ENCODE measurements at regions not wholly inside any gene's neighbourhood (a gene's known extent, or its start where the extent isn't known, plus 50 kb on each side); places are given as distances from the start of the nearest gene placed in this dataset.
"Not testable (repeated sequence)": the region's sequence is repeated elsewhere in the genome, so short reads cannot be mapped to it uniquely, and the experiment has no call there.

DNA sequence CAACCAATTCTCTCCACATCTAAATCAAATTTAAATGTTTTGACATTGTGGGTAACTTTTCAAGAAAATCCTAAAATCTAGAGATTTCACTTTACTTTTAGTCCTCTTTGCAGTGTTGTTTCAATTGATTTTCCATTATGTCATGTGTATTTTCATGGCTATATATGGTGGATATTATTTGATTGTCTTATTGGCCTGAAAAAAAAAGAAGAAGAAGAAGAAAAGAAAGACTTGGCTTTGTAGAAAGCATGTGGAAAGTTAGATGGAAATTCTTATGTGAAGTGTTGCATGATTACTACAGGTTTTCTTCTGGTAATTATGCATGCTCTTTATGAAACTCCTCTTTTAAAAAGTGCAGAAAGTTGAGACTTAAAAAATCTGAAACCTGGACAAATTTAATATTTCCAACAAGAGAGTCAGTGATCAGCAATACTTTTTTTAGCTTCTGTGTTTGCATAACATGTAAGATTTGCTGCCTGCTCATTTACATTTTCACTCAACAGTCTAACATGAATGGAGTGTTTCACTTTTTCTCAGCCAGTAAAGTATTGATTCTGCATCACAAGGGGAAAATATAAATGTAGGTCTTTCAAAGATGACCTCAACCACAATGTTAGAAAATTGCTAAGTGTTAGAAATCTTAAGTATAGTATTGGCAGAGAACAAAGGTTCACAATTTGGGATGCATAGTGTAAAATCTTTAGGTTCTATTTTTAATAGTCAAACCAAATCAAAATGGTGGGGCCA is 438.7 kb downstream of the BCKDHB start:
- no peak for DNase-seq (ENCODE audit: low spot score)

DNA sequence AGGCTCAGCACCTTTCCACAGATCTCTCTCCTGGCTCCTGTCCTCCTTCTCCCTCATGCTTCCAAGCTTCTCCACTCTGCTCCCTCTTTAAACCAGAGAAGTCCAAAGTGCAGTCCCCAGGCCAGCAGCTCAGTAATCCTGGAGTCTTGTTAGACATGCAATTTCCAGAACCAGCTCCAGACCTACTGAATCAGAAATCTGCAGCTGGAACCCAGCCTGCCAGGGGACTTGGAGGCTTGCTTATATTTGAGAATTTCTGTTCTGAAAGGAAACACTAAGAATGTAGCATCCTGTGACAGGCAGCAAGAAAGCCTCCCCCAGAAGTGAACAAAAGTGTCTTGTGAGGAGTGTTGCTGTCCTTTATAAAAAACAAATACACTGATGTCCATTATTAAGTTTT is 438.1 kb downstream of the BCKDHB start:
- no peak for DNase-seq (ENCODE audit: low spot score)

DNA sequence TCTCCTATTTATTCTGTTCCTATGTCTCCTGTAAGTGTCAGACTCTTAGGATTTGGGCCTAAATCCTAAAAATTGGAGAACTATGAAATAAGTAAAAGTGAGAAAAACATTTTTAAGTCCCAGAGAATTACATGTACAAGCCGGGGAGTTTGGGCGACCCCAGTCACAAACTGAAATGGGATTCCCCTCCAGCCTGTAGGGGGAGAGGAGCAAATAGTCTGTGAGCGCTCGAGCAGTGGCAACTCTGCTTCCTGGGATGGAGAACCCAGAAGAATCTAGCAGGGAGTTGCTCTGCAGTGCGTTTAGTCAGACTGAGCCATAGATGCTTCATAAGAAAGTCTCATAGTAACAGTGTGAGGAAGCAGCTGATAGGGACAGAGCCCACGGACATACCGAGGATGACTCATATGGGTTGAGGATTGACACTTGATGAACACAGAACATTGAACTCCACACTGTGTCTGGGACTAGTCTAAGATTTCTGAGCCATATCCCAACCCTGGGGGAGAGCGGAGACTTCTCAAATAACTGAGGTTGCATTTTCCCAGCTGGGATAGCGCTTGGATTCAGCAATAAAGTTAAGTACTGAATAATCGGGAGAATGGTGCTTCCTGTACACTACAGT is 437.2 kb downstream of the BCKDHB start:
- DNase-seq (ENCODE audit: low spot score), result peak; percentile 21

DNA sequence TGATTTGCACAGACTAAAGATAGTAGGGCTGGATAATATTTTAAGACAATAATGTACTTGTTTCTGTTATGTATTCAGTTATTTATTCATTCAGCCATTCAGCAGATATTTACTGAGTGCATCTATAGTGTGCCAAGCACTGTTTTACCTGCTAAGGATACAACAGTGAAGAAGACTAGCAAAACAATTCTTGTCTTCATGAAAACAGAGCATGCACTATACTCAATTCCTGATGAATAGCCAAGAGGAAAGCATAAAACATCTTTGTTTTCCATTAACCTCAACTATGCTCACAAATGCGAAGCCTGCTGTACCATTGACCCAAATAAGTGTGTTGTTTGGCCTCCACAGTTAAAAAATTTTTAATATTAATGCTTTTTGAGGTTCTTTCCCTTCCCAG is 436.7 kb downstream of the BCKDHB start:
- DNase-seq (ENCODE audit: low spot score), result no peak

DNA sequence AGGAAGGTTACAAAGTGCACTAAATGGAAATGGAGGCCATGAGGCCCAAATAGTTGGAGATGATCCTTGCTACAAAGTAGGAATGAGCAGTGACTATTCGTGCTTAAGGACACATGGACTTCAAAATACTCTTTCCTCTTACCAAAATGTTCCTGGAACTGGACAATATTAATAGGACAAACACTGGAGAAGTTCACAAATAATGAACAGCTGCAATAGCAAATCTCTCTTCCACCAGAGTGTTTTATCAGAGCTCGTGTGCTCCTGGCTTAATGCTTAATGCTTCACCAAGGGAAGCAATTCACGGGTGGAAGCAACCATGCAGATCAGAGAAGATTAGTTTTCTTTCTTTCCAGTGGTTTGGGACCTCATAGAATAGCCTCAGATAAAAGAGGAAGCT is 435.4 kb downstream of the BCKDHB start:
- DNase-seq (ENCODE audit: low spot score), result no peak

DNA sequence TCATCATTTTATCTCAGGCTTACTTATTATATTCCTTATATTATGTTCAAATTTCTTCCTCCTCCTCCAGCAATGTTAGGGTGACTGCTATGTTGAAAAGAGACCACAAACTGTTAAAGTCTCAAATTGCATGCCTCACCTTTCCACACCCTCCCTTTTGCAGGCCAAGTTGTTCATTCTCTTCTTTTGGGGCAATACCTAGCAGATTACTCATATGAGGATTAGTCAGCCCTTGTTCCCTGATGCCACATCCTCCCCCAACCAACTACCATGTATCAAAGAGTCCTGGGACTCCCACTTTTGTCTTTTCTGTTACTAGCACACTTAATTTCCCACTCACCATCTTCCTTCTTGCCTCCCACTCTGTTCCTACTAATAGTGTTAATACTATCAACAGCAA is 434.7 kb downstream of the BCKDHB start:
- DNase-seq (ENCODE audit: low spot score), result peak; percentile 58

DNA sequence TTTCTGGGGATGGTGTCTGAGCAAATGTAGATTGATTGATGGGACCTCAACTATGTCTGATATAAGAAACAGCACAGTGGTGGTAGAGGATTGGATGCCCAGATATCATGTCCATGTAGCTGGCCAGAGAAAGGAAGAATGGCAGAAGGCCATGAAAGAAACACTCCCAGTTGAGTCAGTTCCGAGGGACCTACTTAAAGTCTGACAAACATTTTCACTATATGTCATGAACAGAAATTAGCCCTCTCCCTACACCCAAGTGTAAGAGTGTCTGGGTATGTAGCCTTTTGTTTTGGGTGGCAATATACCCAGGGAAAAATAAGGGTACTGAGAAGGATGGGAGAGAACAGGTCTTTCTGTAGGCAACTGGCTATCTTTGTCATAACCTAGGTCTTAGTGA is 434.2 kb downstream of the BCKDHB start:
- no peak for DNase-seq (ENCODE audit: low spot score)

DNA sequence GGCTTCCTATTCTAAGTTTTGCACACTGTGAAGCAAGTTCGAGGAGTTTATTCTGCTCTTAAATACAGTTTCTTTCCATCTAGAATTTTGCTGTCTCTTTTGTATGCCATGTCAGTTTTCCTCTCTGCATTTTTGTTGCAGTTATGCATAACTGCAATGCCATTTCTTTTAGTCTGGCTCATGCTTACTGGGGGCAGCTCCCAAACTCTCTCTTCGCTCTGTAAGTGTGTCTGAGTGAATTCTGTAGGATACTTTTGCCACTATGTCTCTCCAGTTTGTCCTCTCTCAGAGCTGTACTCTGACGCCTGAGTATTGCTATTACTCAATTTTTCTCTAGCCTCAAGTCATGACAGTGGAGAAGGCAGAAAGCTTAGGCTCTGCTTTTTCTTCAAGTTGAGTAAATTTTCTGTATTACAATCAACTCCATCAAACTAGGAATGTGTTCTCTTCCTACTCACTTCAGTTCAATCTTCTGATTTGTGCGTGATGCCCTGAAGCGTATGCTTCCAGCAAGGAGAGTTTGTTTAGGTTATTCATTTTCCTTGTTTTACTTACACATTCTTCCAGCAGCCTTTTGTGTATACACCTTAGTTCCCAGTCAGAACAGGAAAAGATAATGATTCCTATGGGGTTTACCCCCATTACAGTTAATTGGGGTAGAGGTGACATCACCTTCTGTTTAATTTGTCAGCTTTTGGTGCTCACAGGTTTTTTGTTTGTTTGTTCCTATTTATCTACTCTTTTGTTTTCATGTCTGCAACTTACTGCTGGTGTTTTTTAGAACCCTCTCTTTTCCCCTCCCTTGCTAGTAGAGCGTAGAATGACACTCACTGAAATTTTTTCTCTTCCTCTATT is 430.9 kb downstream of the BCKDHB start:
- no peak for DNase-seq (ENCODE audit: low spot score)

DNA sequence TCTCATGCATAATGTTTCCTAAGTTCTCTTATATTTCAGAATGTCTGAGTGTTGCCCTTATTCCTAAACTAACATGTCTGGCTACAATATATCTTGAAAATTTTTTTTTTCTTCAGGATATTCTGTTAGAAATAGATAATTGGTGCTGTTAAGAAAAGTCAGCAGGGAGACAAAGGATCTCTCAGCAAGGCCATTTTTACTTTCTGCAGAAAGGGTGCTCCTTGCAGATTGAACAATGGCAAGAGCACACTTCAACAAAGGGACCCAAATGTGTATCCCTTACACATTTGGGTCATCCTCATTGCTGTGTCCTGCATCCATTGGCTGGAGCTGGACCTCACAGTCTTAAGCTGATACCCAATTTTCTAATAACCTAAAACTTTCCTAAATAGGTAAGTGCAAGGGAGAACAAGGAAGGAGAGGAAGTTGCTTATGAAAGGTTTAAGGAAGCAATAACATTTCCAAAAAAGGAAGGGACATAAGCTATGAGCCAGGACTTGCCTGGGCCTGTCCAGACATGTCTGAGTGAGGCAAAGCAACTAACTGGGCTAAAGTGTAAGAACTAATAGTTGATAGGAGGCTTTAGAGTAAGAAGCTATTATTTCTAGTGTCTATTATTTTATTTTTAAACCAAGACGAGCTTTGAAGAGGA is 429.6 kb downstream of the BCKDHB start:
- no peak for DNase-seq (ENCODE audit: low spot score)

DNA sequence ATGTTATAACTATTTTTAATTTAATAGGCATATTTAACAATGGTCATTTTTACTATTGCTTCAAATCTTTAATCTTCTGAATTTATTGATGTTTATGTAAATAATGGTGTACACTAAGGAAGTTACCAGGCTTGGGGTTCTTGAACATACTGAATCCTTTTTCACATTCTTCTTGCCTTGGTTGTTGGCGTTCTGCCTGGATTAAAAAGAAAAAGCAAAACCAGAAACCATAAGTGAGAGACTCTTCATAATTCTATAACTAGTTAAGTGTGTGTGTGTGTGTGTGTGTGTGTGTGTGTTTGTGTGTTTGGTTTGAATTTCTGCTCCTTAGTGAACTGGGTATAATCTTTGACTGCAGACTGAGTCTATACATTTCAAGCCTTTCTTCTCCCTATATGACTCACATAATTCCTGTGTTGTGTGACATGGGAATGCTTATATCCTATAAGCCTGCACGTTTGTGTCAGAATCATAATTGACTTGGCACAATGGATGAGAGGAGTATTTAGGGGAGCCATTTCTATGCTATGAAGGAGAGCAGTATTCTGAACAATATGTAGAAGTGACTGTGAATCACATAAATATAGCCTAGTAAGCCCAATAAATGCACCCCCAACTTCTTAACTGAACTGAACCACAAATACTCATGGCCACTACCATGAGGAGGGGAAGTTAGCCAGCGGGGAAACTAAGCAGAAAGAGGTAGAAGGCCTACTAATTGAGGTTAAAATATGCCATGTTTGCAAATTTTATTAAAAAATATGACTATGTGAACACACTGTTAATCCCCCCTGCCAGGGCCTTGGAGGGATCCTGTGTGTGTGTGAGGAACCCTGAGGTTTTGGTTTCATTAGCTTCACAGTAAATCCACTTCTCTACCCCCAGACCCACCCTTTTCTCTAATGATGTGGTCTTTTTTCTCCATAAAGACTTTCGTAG is 425.5 kb downstream of the BCKDHB start:
- no peak for DNase-seq (ENCODE audit: low spot score)

DNA sequence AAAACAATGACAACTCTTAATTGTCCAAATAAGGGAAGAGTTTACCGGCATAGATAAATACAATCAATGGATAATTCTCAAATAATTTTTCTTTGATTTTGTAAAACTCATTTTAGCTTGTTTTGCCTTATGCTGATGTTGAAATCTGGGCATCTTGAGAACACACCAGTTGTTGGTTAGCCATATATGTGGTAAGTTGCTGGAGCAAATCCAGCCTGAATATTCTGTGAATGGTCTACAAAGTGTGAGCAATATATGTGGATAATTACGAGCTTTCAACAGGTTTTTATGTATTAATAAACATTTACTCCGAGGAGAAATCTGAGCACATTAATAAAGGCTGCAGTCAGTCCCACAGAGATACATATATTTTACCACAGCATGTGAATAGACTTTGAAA is 423.6 kb downstream of the BCKDHB start:
- no peak for DNase-seq (ENCODE audit: low spot score)

DNA sequence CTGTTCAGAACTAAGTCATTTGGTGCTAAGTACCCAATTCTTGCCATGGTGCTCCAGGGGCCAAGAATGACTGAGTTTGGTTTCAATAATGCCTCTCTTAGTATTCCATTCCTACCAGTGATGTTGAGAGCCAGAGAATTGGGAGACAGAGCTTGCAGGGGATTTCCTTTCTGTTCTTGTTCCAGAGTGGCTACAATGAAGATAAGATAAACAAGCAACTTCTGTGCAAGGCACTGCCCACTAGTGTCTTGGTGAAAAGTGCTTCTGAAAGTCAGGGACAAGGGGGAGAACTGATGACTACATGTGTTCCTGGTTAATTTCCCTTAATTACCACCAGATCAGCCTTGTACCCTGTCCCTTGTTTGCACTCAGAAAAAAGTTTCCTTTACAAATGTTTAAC is 421.6 kb downstream of the BCKDHB start:
- no peak for DNase-seq (ENCODE audit: low spot score)

DNA sequence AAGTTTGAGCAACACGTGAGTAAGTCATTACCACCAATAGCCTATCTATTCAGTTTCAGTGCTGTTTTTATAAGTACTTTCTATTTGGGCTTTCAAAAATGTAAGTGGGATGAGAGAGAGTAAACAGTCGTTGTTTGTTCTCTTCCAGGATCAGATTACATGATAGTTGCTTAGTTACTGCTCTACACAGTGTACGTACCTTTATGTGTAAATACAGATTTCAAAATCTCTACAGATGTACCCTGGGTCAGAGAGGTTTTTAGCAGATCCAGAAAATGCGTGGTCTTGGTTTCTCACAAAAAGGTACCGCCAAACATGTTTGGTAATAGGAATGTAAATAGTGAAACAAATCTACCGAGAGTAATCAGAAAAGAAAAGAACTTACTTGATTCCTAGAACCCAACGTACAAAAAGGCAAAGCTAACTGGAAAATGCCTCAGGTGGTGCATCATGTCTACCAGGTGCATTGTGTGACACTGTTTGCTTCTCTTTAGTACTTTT is 421.1 kb downstream of the BCKDHB start:
- DNase-seq (ENCODE audit: low spot score), result no peak

DNA sequence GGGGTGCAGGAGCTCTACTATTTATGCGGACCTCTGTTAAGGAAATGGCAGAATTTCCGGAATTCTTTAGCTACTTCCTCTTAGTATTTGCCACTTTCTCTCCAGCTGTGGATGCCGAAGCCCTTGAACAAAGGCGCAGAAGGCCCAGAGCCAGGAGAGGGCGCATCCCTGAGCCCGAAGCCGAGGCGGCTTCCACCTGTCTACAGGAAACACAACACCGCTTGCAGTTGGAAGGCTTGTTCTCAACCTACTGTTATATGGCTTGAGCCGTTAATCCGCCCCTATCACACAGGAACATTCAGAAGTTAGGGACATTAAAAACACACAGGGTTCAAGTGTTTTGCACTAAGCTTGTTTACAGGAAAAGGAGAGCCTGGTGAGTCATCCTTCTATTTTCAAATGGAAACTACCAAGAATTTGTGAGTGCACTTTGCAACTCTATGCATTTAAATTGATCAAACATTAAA is 417.1 kb downstream of the BCKDHB start:
- DNase-seq (ENCODE audit: low spot score), result no peak

DNA sequence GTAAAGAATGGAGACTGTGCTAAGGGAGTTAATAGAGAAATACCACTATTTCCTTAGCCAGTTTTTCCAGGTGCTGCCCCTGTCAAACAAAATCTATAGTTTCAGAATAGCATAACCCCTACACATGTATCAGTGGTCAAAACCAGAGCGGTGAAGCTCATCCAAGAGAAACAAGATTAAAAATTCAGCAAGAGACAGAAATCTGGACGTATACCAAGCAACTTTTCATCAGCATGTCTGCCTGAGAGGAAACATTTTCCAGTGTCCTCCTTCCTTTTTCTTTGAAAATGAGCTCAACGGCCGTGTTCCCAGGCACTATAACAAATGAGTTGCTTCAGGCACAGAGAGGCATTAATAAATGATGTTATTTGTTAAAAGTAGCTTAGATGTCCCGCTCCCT is 416.5 kb downstream of the BCKDHB start:
- DNase-seq (ENCODE audit: low spot score), result no peak

DNA sequence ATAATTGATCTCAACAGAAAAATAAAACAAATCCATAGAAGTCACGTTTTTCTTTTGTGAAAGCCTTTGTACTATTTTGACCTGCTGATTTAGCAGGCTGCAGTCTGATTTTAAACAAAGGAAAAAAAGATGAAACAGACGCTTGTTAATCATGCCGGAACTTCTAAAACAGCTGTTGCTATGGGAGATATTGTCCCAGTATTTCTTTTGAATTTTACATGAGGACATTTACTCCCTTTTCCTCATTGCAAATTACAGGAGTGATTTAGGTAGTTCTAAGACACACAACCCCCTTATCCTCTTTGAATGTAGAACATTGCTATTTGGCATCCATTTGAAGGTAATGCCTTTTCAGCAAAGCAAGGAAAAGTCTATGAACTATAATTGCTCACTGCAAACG is 416.1 kb downstream of the BCKDHB start:
- no peak for DNase-seq (ENCODE audit: low spot score)

DNA sequence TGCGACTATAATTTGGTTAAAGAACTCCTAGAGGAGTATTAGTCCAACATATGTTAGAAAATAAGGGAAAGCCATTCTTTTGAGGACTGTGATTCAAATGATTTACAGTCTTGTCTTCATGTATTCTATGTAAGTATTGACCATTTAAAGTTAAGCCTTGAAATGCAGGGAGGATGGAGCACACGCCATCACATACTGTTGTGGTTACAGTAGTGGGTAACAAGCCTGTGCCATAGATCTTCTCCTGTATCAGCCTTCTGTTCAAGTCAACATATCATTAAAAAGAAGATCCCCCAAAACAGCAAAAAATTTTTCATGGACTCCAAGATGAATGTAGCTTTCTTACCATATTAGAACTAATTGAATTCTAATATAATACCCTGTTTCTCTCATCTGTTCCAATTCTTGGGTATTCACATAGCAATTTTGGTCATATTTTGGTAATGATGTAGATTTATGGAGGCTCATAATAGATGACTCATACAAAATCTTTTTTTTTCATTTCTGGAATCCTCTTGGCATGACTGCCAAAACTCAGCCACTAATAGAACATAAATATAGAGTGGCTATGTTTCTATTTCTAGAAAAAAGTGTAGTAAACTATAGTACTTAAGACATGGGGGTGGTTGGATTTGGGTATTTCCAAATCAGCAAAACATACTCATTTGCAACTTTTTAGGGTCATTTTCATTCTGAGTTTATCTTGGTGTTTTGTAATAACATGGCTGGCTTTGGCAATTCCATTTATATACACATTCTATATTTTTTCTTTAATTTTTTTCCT is 413.5 kb downstream of the BCKDHB start:
- DNase-seq (ENCODE audit: low spot score), result no peak

DNA sequence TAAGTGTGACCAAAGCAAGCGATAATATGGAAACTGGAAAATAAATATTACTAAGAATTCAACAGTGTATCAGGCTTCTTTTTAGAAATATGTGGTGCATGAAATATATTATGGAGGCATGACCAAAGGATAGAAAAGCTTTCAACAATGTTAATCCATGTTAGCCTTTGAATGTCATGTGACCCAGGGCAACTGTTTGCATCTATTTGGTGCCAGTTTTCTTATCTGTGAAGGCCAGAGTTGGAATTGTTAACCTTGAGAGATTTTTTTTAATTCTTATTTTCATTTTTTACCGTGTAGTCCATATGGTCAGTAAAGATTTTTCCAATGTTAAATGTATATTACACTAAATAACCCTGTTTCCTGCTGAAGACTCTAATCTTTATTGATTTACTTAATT is 411.1 kb downstream of the BCKDHB start:
- no peak for DNase-seq (ENCODE audit: low spot score)

DNA sequence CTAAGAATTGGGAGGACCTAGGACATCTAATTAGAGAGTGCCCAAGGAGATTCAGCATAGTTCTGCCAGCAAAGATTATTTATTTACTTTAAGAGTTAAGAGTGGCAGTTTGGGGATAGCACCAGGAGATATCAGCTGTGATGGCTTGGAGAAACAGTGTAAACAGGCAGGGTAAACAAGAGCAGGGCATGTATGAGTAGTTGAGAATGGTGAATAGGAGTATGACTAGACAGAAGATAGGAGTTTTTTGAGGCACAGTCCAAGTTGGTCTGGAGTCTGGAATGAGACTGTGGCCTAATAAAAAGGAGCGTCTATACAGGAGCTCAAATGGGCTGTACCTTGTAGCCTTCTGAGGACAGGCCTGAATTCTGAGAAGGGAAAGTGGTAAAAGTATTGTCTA is 404.1 kb downstream of the BCKDHB start:
- DNase-seq (ENCODE audit: low spot score), result not testable (repeated sequence)

DNA sequence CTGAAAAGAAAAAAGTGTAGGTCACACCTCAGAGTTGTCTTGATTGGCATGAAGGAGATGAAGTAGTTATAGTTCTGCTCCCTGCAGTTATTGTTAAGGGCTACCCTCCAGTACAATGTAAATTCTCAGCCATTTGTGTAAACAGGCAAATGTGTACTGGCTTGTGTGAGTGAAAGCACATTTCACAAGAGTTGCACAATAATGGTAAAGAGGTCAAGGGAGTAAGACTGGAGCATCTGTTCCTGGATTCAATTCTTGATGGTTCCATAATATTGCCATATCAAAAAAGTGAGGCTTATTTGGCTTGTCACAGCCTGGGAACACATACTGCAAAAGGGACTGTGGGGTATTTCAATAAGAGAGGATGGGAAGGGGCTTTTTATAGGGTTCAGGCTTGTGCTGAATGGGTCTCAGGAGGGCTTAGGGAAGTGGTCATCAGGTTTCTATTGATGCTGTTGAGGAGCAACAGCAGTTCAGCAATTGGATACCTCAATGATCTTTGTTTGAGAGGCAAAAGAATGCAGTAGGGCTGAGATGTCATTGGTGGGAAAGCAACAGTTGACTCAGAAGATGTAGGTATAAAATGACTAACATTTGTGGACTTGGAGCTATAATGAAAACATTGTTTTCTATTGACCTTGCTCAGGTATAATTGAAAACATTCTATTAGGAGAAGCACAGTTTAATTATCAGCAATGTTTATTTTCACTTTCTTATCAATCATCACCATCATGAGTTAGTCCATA is 402.6 kb downstream of the BCKDHB start:
- DNase-seq (ENCODE audit: low spot score), result no peak
